ENCODE measurements at regions not wholly inside any gene's neighbourhood (a gene's known extent, or its start where the extent isn't known, plus 50 kb on each side); places are given as distances from the start of the nearest gene placed in this dataset.

DNA sequence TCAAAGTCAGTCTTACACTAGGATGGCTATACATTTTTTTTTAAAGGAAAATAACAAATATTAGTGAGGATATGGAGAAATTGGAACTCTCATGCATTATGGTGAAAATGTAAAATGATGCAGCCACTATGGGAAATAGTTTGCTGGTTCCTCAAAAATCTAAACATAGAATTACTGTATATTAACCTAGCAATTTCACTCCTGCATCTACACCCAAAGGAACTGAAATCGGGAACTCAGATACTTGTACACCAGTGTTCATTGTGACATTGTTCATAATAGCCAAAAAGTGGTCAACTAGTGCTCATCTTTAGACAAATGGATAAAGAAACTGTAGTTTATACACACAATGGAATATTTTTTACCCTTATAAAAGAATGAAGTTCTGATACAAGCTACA lies 110.7 kb downstream of the UTRN start:
- TF ChIP-seq, protein P1, sequence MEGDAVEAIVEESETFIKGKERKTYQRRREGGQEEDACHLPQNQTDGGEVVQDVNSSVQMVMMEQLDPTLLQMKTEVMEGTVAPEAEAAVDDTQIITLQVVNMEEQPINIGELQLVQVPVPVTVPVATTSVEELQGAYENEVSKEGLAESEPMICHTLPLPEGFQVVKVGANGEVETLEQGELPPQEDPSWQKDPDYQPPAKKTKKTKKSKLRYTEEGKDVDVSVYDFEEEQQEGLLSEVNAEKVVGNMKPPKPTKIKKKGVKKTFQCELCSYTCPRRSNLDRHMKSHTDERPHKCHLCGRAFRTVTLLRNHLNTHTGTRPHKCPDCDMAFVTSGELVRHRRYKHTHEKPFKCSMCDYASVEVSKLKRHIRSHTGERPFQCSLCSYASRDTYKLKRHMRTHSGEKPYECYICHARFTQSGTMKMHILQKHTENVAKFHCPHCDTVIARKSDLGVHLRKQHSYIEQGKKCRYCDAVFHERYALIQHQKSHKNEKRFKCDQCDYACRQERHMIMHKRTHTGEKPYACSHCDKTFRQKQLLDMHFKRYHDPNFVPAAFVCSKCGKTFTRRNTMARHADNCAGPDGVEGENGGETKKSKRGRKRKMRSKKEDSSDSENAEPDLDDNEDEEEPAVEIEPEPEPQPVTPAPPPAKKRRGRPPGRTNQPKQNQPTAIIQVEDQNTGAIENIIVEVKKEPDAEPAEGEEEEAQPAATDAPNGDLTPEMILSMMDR (conservative IDR thresholded peaks at IDR 0.05; ENCODE audit: low read depth in 2 of 2), result no peak
- TF ChIP-seq EZH2phosphoT487 (IDR thresholded peaks at IDR 0.05; ENCODE audit: unreplicated experiment), result no peak
- no peak for TF ChIP-seq ZNF331 (CRISPR knock-in tag; IDR thresholded peaks at IDR 0.05; ENCODE audit: low read depth)
- no peak for TF ChIP-seq REST (IDR thresholded peaks at IDR 0.05; ENCODE audit: unreplicated experiment)
- no peak for TF ChIP-seq POLR2AphosphoS5 (IDR thresholded peaks at IDR 0.05; ENCODE audit: low read depth)
- TF ChIP-seq EZH2 (IDR thresholded peaks at IDR 0.05; ENCODE audit: low read depth, unreplicated experiment), result no peak
- TF ChIP-seq CREB1 (CRISPR knock-in tag; IDR thresholded peaks at IDR 0.05; ENCODE audit: low read depth), result no peak
- no peak for TF ChIP-seq JUNB (IDR thresholded peaks at IDR 0.05; ENCODE audit: unreplicated experiment)
- TF ChIP-seq ZNF114 (CRISPR knock-in tag; IDR thresholded peaks at IDR 0.05), result no peak
- no peak for TF ChIP-seq NANOG (IDR thresholded peaks at IDR 0.05; ENCODE audit: borderline replicate concordance)

All from GM23338 (cell line).